Kidney epithelial cell (primary cell): ENCODE measurements at regions not wholly inside any gene's neighbourhood (a gene's known extent, or its start where the extent isn't known, plus 50 kb on each side); places are given as distances from the start of the nearest gene placed in this dataset.

ENCODE experiments used
- DNase-seq: peaks from one replicate; pipeline ENCODE4 v3.0.0-alpha.2; 2010; ENCODE audit warnings: low read depth
- H3K27me3 ChIP-seq: 2 replicates; pipeline ENCODE4 v1.6.0; 2011; ENCODE audit warnings: low read length; ENCODE audit not compliant: control insufficient read depth, insufficient read depth
- H3K36me3 ChIP-seq: 2 replicates; pipeline ENCODE4 v1.5.1; 2011; ENCODE audit warnings: low read length; ENCODE audit not compliant: control insufficient read depth, insufficient read depth
- H3K4me3 ChIP-seq: 2 replicates; pipeline ENCODE4 v1.5.1; 2011; ENCODE audit warnings: low read depth, mild to moderate bottlenecking, control low read depth, low read length
- CTCF ChIP-seq: IDR thresholded peaks from 2 replicates; pipeline ENCODE4 v1.5.1; 2011; ENCODE audit warnings: mild to moderate bottlenecking, moderate library complexity, low read length, control low read depth, inconsistent platforms; ENCODE audit not compliant: insufficient read depth, poor library complexity, severe bottlenecking

- H3K27me3 ChIP-seq, result no peaks in the 10 kb centered on the region
- no peak for TF ChIP-seq CTCF
- H3K4me3 ChIP-seq, result no peak overlapping the region
- no peak for DNase-seq
- H3K36me3 ChIP-seq, result no peaks in the 10 kb centered on the region
These were observed 1323.1 kb downstream of the ADGRL3 start for GRCh38 chr4:62523256-62523655.

GRCh38 chr4:62522273-62522672 lies 1322.1 kb downstream of the ADGRL3 start:
- TF ChIP-seq CTCF, result no peak
- no peak overlapping the region for H3K4me3 ChIP-seq
- no peaks in the 10 kb centered on the region for H3K27me3 ChIP-seq
- no peaks in the 10 kb centered on the region for H3K36me3 ChIP-seq
- no peak for DNase-seq

- TF ChIP-seq CTCF, result no peak
- H3K36me3 ChIP-seq, result no peaks in the 10 kb centered on the region
- no peak overlapping the region for H3K4me3 ChIP-seq
- DNase-seq, result peak; percentile 23
- no peaks in the 10 kb centered on the region for H3K27me3 ChIP-seq
These were observed 1317.6 kb downstream of the ADGRL3 start for GRCh38 chr4:62517716-62518115.

- DNase-seq, result no peak
- no peaks in the 10 kb centered on the region for H3K27me3 ChIP-seq
- H3K36me3 ChIP-seq, result no peaks in the 10 kb centered on the region
- no peak overlapping the region for H3K4me3 ChIP-seq
- no peak for TF ChIP-seq CTCF
These were observed 1313.2 kb downstream of the ADGRL3 start for GRCh38 chr4:62513306-62513705.

GRCh38 chr4:62512271-62512670 lies 1312.1 kb downstream of the ADGRL3 start:
- Histone ChIP-seq H3K27me3 (no peaks in the 10 kb centered on the region), H3K36me3 (no peaks in the 10 kb centered on the region), H3K4me3 (no peak overlapping the region)
- no peak for DNase-seq
- no peak for TF ChIP-seq CTCF

GRCh38 chr4:62510228-62510627 lies 1310.1 kb downstream of the ADGRL3 start:
- no peak for TF ChIP-seq CTCF
- DNase-seq, result no peak
- Histone ChIP-seq H3K36me3 (no peaks in the 10 kb centered on the region), H3K27me3 (no peaks in the 10 kb centered on the region), H3K4me3 (no peak overlapping the region)
